ENCODE measurements at regions not wholly inside any gene's neighbourhood (a gene's known extent, or its start where the extent isn't known, plus 50 kb on each side); places are given as distances from the start of the nearest gene placed in this dataset.

GRCh38 chr14:32027255-32027939 lies 49.7 kb upstream of the ARHGAP5 start:
- no peak for DNase-seq

Data from NCI-H187 (cell line).